Sigmoid colon (tissue), 6 donors: ENCODE measurements at regions not wholly inside any gene's neighbourhood (a gene's known extent, or its start where the extent isn't known, plus 50 kb on each side); places are given as distances from the start of the nearest gene placed in this dataset.
"Not testable (repeated sequence)": the region's sequence is repeated elsewhere in the genome, so short reads cannot be mapped to it uniquely, and the experiment has no call there.

Source experiments
- DNase-seq: peaks from one replicate; pipeline ENCODE4 v3.0.0-alpha.2; 2019
- H3K27ac ChIP-seq, 4 donors: fragments of 200-600 bp; sonication (generic); one replicate each; pipeline ENCODE4 v1.5.1; 2016 to 2019; ENCODE audit warnings: mild to moderate bottlenecking in 1 of 4
- H3K27me3 ChIP-seq, 3 donors: fragments of 200-600 bp; sonication (generic); one replicate each; pipeline ENCODE4 v1.5.1; 2019; ENCODE audit warnings: mild to moderate bottlenecking in 1 of 3
- H3K36me3 ChIP-seq, 4 donors: fragments of 200-600 bp; sonication (generic); one replicate each; pipeline ENCODE4 v1.5.1; 2016 to 2019
- H3K4me1 ChIP-seq, 4 donors: fragments of 200-600 bp; sonication (generic); one replicate each; pipeline ENCODE4 v1.5.1; 2017 to 2019
- H3K4me3 ChIP-seq, 4 donors: fragments of 200-600 bp; sonication (generic); one replicate each; pipeline ENCODE4 v1.5.1; 2017 to 2019; ENCODE audit warnings: mild to moderate bottlenecking in 2 of 4, moderate library complexity in 1 of 4
- H3K9me3 ChIP-seq, 4 donors: fragments of 200-600 bp in 3 of 4; sonication (generic) in 3 of 4; one replicate each; pipeline versions ENCODE4 v1.5.1 to v1.6.1; 2013 to 2019
- CTCF ChIP-seq, 4 experiments: fragments of 450-650 bp in 3 of 4; fragments of 200-600 bp in 1 of 4; IDR thresholded peaks; one replicate each; pipeline ENCODE4 v1.5.1; 2016 to 2019; ENCODE audit warnings: antibody characterized with exemption in 4 of 4, mild to moderate bottlenecking in 3 of 4, moderate library complexity in 2 of 4
- EP300 ChIP-seq, 4 donors: sonication (generic); formaldehyde crosslinking; IDR thresholded peaks; one replicate each; pipeline ENCODE4 v1.6.1; 2017; ENCODE audit warnings: antibody characterized with exemption in 4 of 4
- POLR2A ChIP-seq, 2 donors: fragments of 450-650 bp; IDR thresholded peaks; one replicate each; pipeline ENCODE4 v1.6.1; 2016; ENCODE audit warnings: antibody characterized with exemption in 2 of 2, mild to moderate bottlenecking in 2 of 2, moderate library complexity in 2 of 2
- POLR2AphosphoS5 ChIP-seq, 4 donors: sonication (generic); formaldehyde crosslinking; IDR thresholded peaks; one replicate each; pipeline ENCODE4 v1.6.1; 2017; ENCODE audit warnings: antibody characterized with exemption in 4 of 4
- WGBS, 2 donors: extraction: QIAGEN DNeasy Blood & Tissue Kit; methylation state at CpG; one replicate each; pipeline ENCODE4 v1.1.7; 2013; 5-methylcytosine and 5-hydroxymethylcytosine counted together
- intact Hi-C: fragments of 100-400 bp; cut with DNase I; formaldehyde crosslinking; loops from one replicate; pipeline ENCODE4 v1.15.1; 2023
- donor health status: healthy with polysubstance abuse.
- donor health status: healthy.

- Histone ChIP-seq H3K9me3 (no peaks in the 10 kb centered on the region), H3K27me3 (no peaks in the 10 kb centered on the region), H3K36me3 (no peaks in the 10 kb centered on the region), H3K27ac (no peak overlapping the region), H3K4me3 (no peak overlapping the region), H3K4me1 (no peaks in the 10 kb centered on the region)
- no peak for TF ChIP-seq POLR2A (IDR thresholded peaks at IDR 0.05)
- no peak for TF ChIP-seq CTCF (IDR thresholded peaks at IDR 0.05)
- TF ChIP-seq POLR2AphosphoS5 (IDR thresholded peaks at IDR 0.05): no peak
- TF ChIP-seq EP300 (IDR thresholded peaks at IDR 0.05): no peak
- intact Hi-C loops: no loop called here
- WGBS, 2 donors: 75 to 88% methylated on average over 6 of the region's 6 CpGs
- DNase-seq: no peak
Measured at GRCh38 chrX:46130247-46130646, 415.0 kb downstream of the ZNF674 start.

- Histone ChIP-seq H3K27ac (no peak overlapping the region), H3K4me1 (no peaks in the 10 kb centered on the region), H3K9me3 (no peaks in the 10 kb centered on the region), H3K36me3 (no peaks in the 10 kb centered on the region), H3K27me3 (no peaks in the 10 kb centered on the region), H3K4me3 (no peak overlapping the region)
- no peak for TF ChIP-seq EP300 (IDR thresholded peaks at IDR 0.05)
- no peak for TF ChIP-seq POLR2AphosphoS5 (IDR thresholded peaks at IDR 0.05)
- no peak for TF ChIP-seq CTCF (IDR thresholded peaks at IDR 0.05)
- no peak for TF ChIP-seq POLR2A (IDR thresholded peaks at IDR 0.05)
- no peak for DNase-seq
- intact Hi-C loops: no loop called here
- WGBS, 2 donors: 72 to 76% methylated on average over 1 of the region's 1 CpG
Measured at GRCh38 chrX:46125111-46125510, 420.1 kb downstream of the ZNF674 start.

GRCh38 chrX:46117234-46117633 lies 428.0 kb downstream of the ZNF674 start:
- 70 to 82% methylated on average over 2 of the region's 2 CpGs for WGBS, 2 donors
- TF ChIP-seq POLR2AphosphoS5 (IDR thresholded peaks at IDR 0.05) (no peak), CTCF (IDR thresholded peaks at IDR 0.05) (no peak)
- H3K27me3 ChIP-seq: no peaks in the 10 kb centered on the region
- no peak for DNase-seq
- intact Hi-C loops: no loop called here
- H3K36me3 ChIP-seq: no peaks in the 10 kb centered on the region
- H3K4me3 ChIP-seq: no peak overlapping the region
- no peak overlapping the region for H3K27ac ChIP-seq
- no peaks in the 10 kb centered on the region for H3K9me3 ChIP-seq
- no peaks in the 10 kb centered on the region for H3K4me1 ChIP-seq

- H3K27me3 ChIP-seq, H3K4me3 ChIP-seq, H3K4me1 ChIP-seq, H3K9me3 ChIP-seq, intact Hi-C loops, H3K27ac ChIP-seq, DNase-seq, H3K36me3 ChIP-seq: not testable (repeated sequence)
- 73 to 91% methylated on average over 6 of the region's 6 CpGs for WGBS, 2 donors
Measured at GRCh38 chrX:46087310-46087709, 457.9 kb downstream of the ZNF674 start.

DNA sequence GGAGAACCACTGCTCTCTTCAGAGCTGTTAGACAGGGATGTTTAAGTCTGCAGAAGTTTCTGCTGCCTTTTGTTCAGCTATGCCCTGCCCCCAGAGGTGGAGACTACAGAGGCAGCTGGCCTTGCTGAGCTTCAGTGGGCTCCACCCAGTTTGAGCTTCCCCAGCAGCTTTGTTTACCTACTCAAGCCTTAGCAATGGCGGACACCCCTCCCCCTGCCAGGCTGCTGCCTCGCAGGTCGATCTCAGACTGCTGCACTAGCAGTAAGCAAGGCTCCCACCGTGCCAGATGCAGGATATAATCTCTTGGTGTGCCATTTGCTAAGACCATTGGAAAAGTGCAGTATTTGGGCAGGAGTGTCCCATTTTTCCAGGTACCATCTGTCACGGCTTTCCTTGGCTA lies 465.1 kb downstream of the ZNF674 start:
- H3K4me3 ChIP-seq, H3K27ac ChIP-seq, intact Hi-C loops, DNase-seq, H3K36me3 ChIP-seq, H3K9me3 ChIP-seq, H3K4me1 ChIP-seq, H3K27me3 ChIP-seq: not testable (repeated sequence)
- 93 to 95% methylated on average over 5 of the region's 5 CpGs for WGBS, 2 donors

GRCh38 chrX:46072791-46073190 lies 472.4 kb downstream of the ZNF674 start:
- no peaks in the 10 kb centered on the region for H3K36me3 ChIP-seq
- intact Hi-C loops: no loop called here
- H3K4me3 ChIP-seq: no peak overlapping the region
- H3K27ac ChIP-seq: no peak overlapping the region
- DNase-seq: no peak
- H3K4me1 ChIP-seq: no peaks in the 10 kb centered on the region
- no peaks in the 10 kb centered on the region for H3K9me3 ChIP-seq
- WGBS, 2 donors: 68 to 79% methylated on average over 3 of the region's 3 CpGs
- TF ChIP-seq EP300 (IDR thresholded peaks at IDR 0.05): no peak
- no peaks in the 10 kb centered on the region for H3K27me3 ChIP-seq
